ENCODE measurements at regions not wholly inside any gene's neighbourhood (a gene's known extent, or its start where the extent isn't known, plus 50 kb on each side); places are given as distances from the start of the nearest gene placed in this dataset.

DNA sequence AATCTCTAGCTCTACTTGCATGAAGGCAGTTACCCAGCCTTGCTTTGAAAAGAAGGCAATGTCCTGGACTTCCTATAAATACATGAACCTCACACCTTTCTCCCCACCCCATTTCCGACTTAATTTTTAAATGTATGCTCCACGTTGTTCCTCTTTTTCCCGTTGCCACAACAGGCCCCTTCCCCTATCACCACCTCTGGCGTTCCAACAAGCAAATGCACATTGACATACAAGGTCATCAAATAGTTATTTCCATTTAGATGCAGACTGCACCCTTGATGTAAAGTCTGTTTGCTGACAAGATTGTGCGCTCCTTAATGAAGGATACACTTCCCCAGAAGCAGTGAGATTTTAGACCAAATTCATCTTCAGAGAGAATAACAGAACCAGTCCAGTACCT is 260.7 kb upstream of the UMPS start:
- no peak for TF ChIP-seq POLR2A (IDR thresholded peaks at IDR 0.05)
- TF ChIP-seq CTCF (IDR thresholded peaks at IDR 0.05), result no peak

All from thyroid gland (tissue), 4 donors.